AG04450 (cell line): ENCODE measurements at regions not wholly inside any gene's neighbourhood (a gene's known extent, or its start where the extent isn't known, plus 50 kb on each side); places are given as distances from the start of the nearest gene placed in this dataset.

Source experiments
- CTCF ChIA-PET: fragments of 300-600, 350-600 bp; formaldehyde crosslinking; extraction: SDS; loops from one replicate; lab custom pipeline; 2022; ENCODE audit warnings: antibody characterized with exemption, inconsistent platforms; lab: Charles Lee
- POLR2A ChIA-PET: fragments of 350-600 bp; formaldehyde crosslinking; extraction: SDS; loops from one replicate; lab custom pipeline; 2021; ENCODE audit warnings: antibody characterized with exemption, inconsistent platforms; lab: Yijun Ruan, JAX
- DNase-seq: peaks from one replicate; pipeline ENCODE4 v3.0.0-alpha.2; 2011; ENCODE audit warnings: low read depth, low spot score
- H3K27ac ChIP-seq: one replicate; pipeline ENCODE4 v1.5.1; 2012; ENCODE audit warnings: low read depth, low read length, control low read depth
- H3K27me3 ChIP-seq: one replicate; pipeline ENCODE4 v1.6.0; 2012; ENCODE audit warnings: low read length; ENCODE audit not compliant: control insufficient read depth, insufficient read depth
- H3K4me3 ChIP-seq: 2 replicates; pipeline ENCODE4 v1.5.1; 2011; ENCODE audit warnings: mild to moderate bottlenecking, low read depth, low read length, control low read depth
- H3K9me3 ChIP-seq: 2 replicates; pipeline ENCODE4 v1.5.1; 2012; ENCODE audit warnings: low read length; ENCODE audit not compliant: control insufficient read depth, insufficient read depth
- TF ChIP-seq, protein P1 (sequence below): IDR thresholded peaks from 2 replicates; pipeline ENCODE4 v1.5.1; 2011; ENCODE audit warnings: low read depth, low read length, control low read depth, inconsistent platforms

- H3K27ac ChIP-seq, result no peak overlapping the region
- CTCF ChIA-PET, result no interaction called here
- TF ChIP-seq, protein P1, sequence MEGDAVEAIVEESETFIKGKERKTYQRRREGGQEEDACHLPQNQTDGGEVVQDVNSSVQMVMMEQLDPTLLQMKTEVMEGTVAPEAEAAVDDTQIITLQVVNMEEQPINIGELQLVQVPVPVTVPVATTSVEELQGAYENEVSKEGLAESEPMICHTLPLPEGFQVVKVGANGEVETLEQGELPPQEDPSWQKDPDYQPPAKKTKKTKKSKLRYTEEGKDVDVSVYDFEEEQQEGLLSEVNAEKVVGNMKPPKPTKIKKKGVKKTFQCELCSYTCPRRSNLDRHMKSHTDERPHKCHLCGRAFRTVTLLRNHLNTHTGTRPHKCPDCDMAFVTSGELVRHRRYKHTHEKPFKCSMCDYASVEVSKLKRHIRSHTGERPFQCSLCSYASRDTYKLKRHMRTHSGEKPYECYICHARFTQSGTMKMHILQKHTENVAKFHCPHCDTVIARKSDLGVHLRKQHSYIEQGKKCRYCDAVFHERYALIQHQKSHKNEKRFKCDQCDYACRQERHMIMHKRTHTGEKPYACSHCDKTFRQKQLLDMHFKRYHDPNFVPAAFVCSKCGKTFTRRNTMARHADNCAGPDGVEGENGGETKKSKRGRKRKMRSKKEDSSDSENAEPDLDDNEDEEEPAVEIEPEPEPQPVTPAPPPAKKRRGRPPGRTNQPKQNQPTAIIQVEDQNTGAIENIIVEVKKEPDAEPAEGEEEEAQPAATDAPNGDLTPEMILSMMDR, result no peak
- H3K27me3 ChIP-seq, result no peaks in the 10 kb centered on the region
- H3K4me3 ChIP-seq, result no peak overlapping the region
- POLR2A ChIA-PET, result no interaction called here
- no peak for DNase-seq
- H3K9me3 ChIP-seq, result peaks cover 3% of the 10 kb centered on the region; the same call in 1 of the 2 replicates
Measured at GRCh38 chr2:123864416-123864815, 160.7 kb upstream of the CNTNAP5 start.

DNA sequence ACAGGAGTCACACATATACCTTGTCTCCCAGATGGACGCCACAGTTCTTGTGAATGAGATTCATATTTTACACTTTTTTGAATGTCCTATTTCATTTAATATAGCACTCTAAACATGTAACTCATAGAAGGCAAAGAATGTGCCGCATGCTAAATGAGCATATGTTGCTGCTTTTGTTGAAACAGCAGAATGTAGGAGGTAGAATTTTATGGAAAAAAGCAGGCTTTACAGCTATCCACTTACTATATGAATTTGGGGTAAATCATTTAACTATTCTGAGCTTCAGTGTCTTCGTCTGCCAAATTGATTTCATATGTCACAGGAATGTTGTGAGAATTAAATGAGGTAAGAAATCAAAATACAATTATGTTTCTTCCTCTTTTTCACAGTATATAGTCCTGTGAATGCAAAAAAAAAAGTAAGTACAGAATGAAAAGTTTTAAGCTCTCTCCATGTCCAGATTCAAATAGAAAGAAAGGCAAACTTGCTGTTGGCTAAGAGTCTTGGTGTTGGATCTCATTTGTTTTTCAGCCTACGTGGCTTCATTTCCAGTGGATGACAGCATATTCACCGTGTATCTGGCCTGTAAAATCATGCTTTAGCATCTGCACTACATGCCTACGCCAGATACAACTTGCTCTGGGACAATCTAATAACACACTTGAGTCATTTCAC, 154.7 kb upstream of the CNTNAP5 start:
- Histone ChIP-seq H3K4me3 (no peak overlapping the region), H3K27me3 (no peaks in the 10 kb centered on the region), H3K27ac (no peak overlapping the region), H3K9me3 (peaks cover 8% of the 10 kb centered on the region)
- POLR2A ChIA-PET, result no interaction called here
- CTCF ChIA-PET, result no interaction called here
- DNase-seq, result no peak
- TF ChIP-seq, protein P1, result no peak

GRCh38 chr2:123870881-123871276, 154.2 kb upstream of the CNTNAP5 start:
- Histone ChIP-seq H3K4me3 (no peak overlapping the region), H3K9me3 (peaks cover 8% of the 10 kb centered on the region), H3K27me3 (no peaks in the 10 kb centered on the region), H3K27ac (no peak overlapping the region)
- no peak for DNase-seq
- ChIA-PET CTCF (no interaction called here), POLR2A (no interaction called here)
- TF ChIP-seq, protein P1, result no peak

DNA sequence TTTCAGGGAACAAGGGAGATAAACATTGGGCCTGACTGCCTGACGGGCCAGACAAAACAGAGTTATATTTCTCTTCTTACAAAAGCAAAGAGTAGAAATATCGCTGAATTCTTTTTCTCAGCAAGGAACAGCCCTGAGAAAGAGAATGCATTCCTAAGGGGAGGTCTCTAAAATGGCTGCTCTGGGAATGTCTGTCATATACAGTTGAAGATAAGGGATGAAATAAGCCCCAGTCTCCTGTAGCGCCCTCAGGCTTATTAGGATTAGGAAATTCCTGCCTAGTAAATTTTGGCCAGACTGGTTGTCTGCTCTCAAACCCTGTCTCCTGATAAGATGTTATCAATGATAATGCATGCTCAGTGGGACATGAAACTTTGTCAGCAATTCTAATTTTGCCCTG, 134.9 kb upstream of the CNTNAP5 start:
- ChIA-PET CTCF (no interaction called here), POLR2A (no interaction called here)
- DNase-seq, result no peak
- TF ChIP-seq, protein P1, result no peak
- H3K9me3 ChIP-seq, result peaks cover 16% of the 10 kb centered on the region; the same call in 1 of the 2 replicates
- H3K27ac ChIP-seq, result no peak overlapping the region
- no peak overlapping the region for H3K4me3 ChIP-seq
- H3K27me3 ChIP-seq, result no peaks in the 10 kb centered on the region

DNA sequence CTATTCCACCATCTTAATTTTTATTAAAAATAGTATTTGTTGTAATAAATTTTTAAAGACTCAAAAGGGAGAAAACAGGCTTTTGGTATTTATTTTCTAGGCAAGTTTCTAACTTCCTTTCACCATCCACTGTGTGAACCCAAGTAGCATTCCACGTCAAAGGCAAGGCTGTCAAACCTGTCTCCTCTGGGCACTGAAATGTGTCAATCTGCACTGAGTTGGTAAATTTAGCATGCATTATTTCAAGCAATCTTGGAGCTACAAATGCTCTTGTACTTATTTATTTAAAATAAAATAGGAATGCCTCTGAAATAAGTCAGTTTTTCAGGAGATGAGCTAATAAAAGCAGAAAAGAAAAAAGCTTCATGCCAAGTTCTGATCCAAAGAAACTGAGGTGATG, 130.9 kb upstream of the CNTNAP5 start:
- ChIA-PET CTCF (no interaction called here), POLR2A (no interaction called here)
- Histone ChIP-seq H3K4me3 (no peak overlapping the region), H3K27ac (no peak overlapping the region), H3K9me3 (peaks cover 19% of the 10 kb centered on the region; the same call in 1 of the 2 replicates), H3K27me3 (no peaks in the 10 kb centered on the region)
- TF ChIP-seq, protein P1, result no peak
- no peak for DNase-seq
